SU-DHL-6 (cell line): ENCODE measurements at regions not wholly inside any gene's neighbourhood (a gene's known extent, or its start where the extent isn't known, plus 50 kb on each side); places are given as distances from the start of the nearest gene placed in this dataset.

Source experiments
- H2AFZ ChIP-seq: fragments of 200-600 bp; sonication (generic); 2 replicates; pipeline ENCODE4 v1.6.1; 2014; ENCODE audit warnings: low read depth, mild to moderate bottlenecking, moderate library complexity, mixed read lengths, antibody characterized with exemption, low read length; ENCODE audit not compliant: severe bottlenecking
- H3F3A ChIP-seq: fragments of 200-600 bp; shearing (Covaris generic); 2 replicates; pipeline ENCODE4 v1.6.0; 2016; ENCODE audit warnings: antibody characterized with exemption, mild to moderate bottlenecking; ENCODE audit not compliant: insufficient read depth
- H3K27ac ChIP-seq: fragments of 200-600 bp; sonication (generic); 2 replicates; pipeline ENCODE4 v1.5.1; 2016; ENCODE audit warnings: low read depth, mild to moderate bottlenecking, low read length, moderate library complexity, mixed read lengths
- H3K27me3 ChIP-seq: fragments of 200-600 bp; sonication (generic), shearing (Covaris generic); 2 replicates; pipeline ENCODE4 v1.6.0; 2014; ENCODE audit warnings: mild to moderate bottlenecking, low read length
- H3K36me3 ChIP-seq: fragments of 200-600 bp; sonication (generic); 2 replicates; pipeline ENCODE4 v1.6.1; 2014; ENCODE audit warnings: mild to moderate bottlenecking, low read length, mixed read lengths
- H3K4me2 ChIP-seq: fragments of 300-600, 200-600 bp; shearing (Covaris generic), sonication (generic); 2 replicates; pipeline ENCODE4 v1.6.0; 2014; ENCODE audit warnings: low read length, low read depth, mild to moderate bottlenecking; ENCODE audit not compliant: poor library complexity, severe bottlenecking
- H3K4me3 ChIP-seq: fragments of 200-600 bp; sonication (generic); 2 replicates; pipeline ENCODE4 v1.5.1; 2014; ENCODE audit warnings: antibody characterized with exemption, low read length, mild to moderate bottlenecking, mixed read lengths; ENCODE audit not compliant: insufficient read depth, poor library complexity, severe bottlenecking
- H3K79me2 ChIP-seq: fragments of 200-600 bp; sonication (generic); 2 replicates; pipeline ENCODE4 v1.6.1; 2014; ENCODE audit warnings: mild to moderate bottlenecking, low read length, moderate library complexity; ENCODE audit not compliant: insufficient read depth
- H3K9ac ChIP-seq: fragments of 200-600 bp; sonication (generic); 2 replicates; pipeline ENCODE4 v1.7.0; 2014; ENCODE audit warnings: mild to moderate bottlenecking, low read length
- H3K9me2 ChIP-seq: fragments of 200-600 bp; sonication (generic); replicated peaks from 2 replicates; pipeline ENCODE4 v1.6.1; 2014; ENCODE audit warnings: low read length; ENCODE audit not compliant: insufficient read depth
- H3K9me3 ChIP-seq: fragments of 200-600 bp; sonication (generic); 2 replicates; pipeline ENCODE4 v1.6.1; 2014; ENCODE audit warnings: low read length, mixed read lengths; ENCODE audit not compliant: insufficient read depth
- H4K20me1 ChIP-seq: fragments of 200-600 bp; sonication (generic); 2 replicates; pipeline ENCODE4 v1.6.1; 2014; ENCODE audit warnings: low read depth, mild to moderate bottlenecking, antibody characterized with exemption, low read length, moderate library complexity, mixed read lengths
- EZH2phosphoT487 ChIP-seq: fragments of 200-600 bp; sonication (generic), shearing (Covaris generic); conservative IDR thresholded peaks from 2 replicates; pipeline ENCODE4 v1.6.1; 2018; ENCODE audit warnings: mild to moderate bottlenecking, antibody characterized with exemption, low read length, moderate library complexity, mixed read lengths
- TF ChIP-seq, protein P1 (sequence below): fragments of 200-600 bp; sonication (generic); IDR thresholded peaks from one replicate; pipeline ENCODE4 v1.5.1; 2017; ENCODE audit warnings: antibody characterized with exemption, mild to moderate bottlenecking, low read length, moderate library complexity; ENCODE audit not compliant: insufficient read depth, poor library complexity, severe bottlenecking

DNA sequence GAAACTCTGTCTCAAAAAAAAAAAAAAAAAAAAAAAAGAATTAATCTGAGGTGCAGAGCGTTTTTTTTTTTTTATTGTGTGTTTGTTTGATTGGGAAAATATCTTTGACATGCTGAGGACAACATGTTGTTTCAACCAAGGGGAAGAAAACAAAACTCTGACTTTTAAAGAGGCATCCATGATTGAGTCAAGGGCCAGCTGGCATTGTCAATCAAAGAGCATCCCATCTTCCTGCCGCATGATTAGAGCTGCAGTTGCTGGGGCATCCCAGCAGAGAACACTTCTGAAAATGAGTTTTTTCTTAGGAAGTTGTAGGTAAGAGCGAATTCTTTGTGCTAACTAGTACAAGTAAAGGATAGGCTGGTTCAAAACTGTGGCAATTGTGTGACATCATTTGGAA, 200.9 kb upstream of the DAAM1 start:
- Histone ChIP-seq H3K36me3 (no peaks in the 10 kb centered on the region), H3K27ac (no peak overlapping the region), H3K9me3 (no peaks in the 10 kb centered on the region)

DNA sequence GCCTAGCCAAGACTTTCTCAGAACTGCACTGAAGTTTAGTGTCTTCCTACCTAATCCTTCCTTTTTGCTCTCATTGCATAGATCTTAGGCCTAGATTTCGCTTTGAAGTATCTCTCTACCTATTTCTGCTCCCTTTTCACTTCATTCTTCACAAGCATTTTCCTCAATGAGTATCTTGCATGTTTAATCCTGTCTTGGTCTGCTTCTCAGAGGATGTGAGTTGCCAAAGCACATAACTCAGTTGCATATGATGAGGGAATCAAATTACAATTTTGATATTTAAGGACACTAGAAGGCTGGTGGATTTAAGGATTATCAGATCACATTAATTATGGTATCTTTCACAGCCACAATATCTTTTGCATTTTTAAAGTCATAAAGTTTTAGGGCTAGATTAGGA, 195.5 kb upstream of the DAAM1 start:
- Histone ChIP-seq H2AFZ (no peak overlapping the region), H3K9ac (no peak overlapping the region), H3K27me3 (no peaks in the 10 kb centered on the region), H3K4me2 (no peak overlapping the region), H4K20me1 (no peaks in the 10 kb centered on the region), H3K79me2 (no peaks in the 10 kb centered on the region), H3F3A (no peaks in the 10 kb centered on the region), H3K36me3 (no peaks in the 10 kb centered on the region), H3K9me3 (no peaks in the 10 kb centered on the region), H3K27ac (no peak overlapping the region), H3K9me2 (no peaks in the 10 kb centered on the region), H3K4me3 (no peak overlapping the region)
- TF ChIP-seq, protein P1, sequence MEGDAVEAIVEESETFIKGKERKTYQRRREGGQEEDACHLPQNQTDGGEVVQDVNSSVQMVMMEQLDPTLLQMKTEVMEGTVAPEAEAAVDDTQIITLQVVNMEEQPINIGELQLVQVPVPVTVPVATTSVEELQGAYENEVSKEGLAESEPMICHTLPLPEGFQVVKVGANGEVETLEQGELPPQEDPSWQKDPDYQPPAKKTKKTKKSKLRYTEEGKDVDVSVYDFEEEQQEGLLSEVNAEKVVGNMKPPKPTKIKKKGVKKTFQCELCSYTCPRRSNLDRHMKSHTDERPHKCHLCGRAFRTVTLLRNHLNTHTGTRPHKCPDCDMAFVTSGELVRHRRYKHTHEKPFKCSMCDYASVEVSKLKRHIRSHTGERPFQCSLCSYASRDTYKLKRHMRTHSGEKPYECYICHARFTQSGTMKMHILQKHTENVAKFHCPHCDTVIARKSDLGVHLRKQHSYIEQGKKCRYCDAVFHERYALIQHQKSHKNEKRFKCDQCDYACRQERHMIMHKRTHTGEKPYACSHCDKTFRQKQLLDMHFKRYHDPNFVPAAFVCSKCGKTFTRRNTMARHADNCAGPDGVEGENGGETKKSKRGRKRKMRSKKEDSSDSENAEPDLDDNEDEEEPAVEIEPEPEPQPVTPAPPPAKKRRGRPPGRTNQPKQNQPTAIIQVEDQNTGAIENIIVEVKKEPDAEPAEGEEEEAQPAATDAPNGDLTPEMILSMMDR = no peak
- TF ChIP-seq EZH2phosphoT487 = no peak

More for the DNA sequence above, 200.9 kb upstream of the DAAM1 start:
- H3K27me3 ChIP-seq = no peaks in the 10 kb centered on the region
- no peaks in the 10 kb centered on the region for H3F3A ChIP-seq
- H3K9me2 ChIP-seq = no peaks in the 10 kb centered on the region
- no peak overlapping the region for H2AFZ ChIP-seq
- TF ChIP-seq, protein P1 = no peak
- no peak for TF ChIP-seq EZH2phosphoT487
- no peaks in the 10 kb centered on the region for H4K20me1 ChIP-seq
- H3K9ac ChIP-seq = no peak overlapping the region
- H3K4me3 ChIP-seq = no peak overlapping the region
- no peaks in the 10 kb centered on the region for H3K79me2 ChIP-seq
- no peak overlapping the region for H3K4me2 ChIP-seq

DNA sequence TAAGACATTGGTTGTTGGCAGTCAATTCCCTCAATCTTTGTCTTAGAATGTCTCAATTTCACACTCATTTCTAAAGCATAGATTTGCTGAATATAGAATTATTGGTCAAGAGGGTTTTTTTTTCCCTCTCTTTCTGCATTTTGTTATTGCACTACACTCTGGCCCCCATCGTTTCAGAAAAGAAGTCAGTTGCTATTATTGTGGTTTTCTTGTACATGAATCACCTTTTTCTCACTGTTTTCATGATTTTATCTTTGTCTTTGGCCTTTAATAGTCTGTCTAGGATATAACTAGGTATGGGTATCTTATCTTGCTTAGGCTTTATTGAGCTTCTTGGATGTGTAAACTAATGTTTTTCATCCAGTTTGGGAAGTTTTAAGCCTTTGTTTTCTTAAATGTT, 194.3 kb upstream of the DAAM1 start:
- H3K27ac ChIP-seq = no peak overlapping the region
- no peak overlapping the region for H3K4me2 ChIP-seq
- H3K9ac ChIP-seq = no peak overlapping the region
- no peaks in the 10 kb centered on the region for H3K27me3 ChIP-seq
- H3K36me3 ChIP-seq = no peaks in the 10 kb centered on the region
- H2AFZ ChIP-seq = no peak overlapping the region
- no peaks in the 10 kb centered on the region for H4K20me1 ChIP-seq
- no peak overlapping the region for H3K4me3 ChIP-seq
- no peaks in the 10 kb centered on the region for H3K9me2 ChIP-seq
- no peaks in the 10 kb centered on the region for H3F3A ChIP-seq
- H3K9me3 ChIP-seq = no peaks in the 10 kb centered on the region
- H3K79me2 ChIP-seq = no peaks in the 10 kb centered on the region
- TF ChIP-seq EZH2phosphoT487 = no peak
- TF ChIP-seq, protein P1 = no peak
